NOMO-1 treated with DMSO at 0.1 percent for 48 hours (cell line): ENCODE measurements at regions not wholly inside any gene's neighbourhood (a gene's known extent, or its start where the extent isn't known, plus 50 kb on each side); places are given as distances from the start of the nearest gene placed in this dataset.
A peak's percentile ranks its signal among the peaks of the same experiment; 100 is the strongest.

Source experiments
- DNase-seq: peaks from one replicate; lab custom pipeline; 2025; ENCODE audit not compliant: unreplicated experiment; lab: John Stamatoyannopoulos, UW

DNA sequence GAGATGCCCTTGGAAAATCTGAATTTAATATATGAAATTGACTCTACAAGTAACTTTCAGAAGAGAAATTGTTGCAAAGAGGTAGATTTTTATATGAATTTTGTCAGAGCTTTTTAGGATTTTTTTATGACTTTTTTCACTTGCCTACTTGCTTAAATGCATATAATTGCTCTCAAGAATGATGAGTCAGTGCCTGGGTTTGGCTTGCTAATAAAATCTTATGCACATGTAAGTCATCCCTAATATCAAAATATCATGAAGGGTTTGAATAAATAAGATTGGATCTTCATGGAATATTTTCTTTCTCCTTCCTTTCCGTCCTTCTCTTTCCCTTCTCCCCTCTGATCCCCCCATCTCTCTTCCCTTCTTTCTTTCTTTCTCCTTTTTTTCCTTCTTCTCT lies 354.1 kb downstream of the TXNL1 start:
- DNase-seq = no peak

DNA sequence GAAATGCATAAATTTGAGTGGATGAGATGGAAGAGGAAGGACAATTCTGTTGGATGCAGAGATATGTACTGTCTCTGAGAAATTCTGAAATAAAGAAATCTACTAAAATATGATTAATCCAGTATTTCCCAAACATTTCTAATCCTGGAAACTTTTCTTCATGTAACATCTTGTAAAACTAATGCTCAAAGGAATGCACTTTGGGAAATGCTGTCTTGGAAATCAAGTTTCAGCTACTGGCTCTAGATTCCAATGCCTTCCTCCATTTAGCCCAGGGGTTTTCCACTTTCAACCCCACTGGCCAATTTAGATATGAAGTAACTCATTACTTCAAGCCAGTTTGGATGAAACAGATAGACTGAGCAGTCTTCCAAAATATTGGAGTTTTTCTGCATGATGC lies 355.1 kb downstream of the TXNL1 start:
- DNase-seq = no peak

DNA sequence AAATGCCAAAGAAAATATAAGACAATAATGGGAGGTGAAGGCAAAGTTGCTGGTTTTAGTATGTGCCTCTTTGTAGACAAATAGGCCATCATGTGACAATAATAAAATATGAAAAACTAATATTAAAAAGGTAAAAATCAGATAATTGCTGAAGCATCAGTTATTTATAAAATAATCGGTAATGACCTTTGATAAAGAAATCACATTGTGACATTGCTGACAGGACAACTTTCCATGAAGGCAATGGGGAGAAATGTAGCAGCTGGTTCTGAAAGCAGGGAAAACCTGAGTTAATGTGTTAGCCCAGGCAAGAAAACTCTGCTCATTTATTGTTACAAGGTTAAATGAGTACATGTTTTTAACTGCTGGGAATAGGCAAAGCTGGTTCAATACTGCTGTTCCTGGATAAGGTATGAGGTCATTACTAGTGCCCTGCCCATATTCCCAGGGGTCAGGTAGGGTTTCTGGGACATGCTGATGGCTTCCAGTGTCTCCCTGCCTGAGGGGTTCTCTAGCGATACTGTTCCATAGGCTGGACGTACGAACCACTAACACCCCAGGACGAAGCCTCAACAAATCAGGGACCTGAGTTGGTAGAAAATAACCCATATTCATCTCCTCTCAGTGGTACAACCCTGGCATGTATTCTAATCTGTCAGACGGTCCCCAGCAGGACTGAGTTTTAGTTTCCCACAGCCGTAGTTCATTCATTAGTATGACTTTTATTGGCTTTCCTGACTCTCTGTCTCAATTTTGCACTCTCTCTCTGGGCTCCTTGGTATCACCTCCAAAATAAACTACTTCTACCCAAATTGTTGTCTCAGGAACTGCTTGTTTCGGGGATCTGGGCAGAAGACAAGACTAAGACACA lies 355.9 kb downstream of the TXNL1 start:
- no peak for DNase-seq

DNA sequence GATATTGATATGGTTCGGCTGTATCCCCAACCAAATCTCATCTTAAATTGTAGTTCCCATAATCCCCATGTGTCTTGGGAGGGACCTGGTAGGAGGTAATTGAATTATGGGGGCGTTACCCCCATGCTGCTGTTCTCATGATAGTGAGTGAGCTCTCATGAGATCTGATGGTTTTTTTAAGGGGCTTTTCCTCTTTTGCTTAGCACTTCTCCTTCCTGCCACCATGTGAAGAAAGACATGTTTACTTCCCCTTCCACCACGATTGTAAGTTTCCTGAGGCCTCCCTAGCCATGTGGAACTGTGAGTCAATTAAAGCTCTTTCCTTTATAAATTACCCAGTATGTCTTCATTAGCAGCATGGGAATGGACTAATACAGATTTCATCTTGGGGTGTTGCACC lies 358.6 kb downstream of the TXNL1 start:
- DNase-seq = peak; percentile 16

DNA sequence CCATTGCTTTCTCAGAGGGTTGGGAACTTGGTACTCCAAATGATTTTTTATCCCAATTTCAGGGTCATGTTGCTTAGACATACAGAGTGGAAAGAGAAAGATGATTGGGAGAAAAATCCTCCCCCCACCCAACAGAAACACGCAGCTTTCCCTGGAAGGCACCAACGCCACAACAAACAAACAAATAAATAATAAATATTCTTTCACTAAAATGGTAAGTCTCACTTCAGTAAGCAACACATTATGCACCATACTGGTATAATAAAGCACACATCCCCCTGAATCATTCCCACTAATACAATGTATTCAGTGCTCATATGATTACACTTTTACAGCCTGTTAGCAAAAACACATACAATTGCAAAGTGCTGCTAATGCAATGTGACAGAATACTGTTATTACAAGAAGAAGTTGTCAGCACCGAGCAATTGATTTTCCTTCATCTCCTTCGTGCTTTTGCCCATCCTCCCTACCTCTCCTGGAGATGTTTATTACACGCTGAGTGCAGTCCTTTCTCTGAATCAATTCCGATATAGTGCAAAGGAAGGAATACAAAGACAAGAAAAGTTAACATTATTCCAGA lies 359.9 kb downstream of the TXNL1 start:
- DNase-seq = no peak

DNA sequence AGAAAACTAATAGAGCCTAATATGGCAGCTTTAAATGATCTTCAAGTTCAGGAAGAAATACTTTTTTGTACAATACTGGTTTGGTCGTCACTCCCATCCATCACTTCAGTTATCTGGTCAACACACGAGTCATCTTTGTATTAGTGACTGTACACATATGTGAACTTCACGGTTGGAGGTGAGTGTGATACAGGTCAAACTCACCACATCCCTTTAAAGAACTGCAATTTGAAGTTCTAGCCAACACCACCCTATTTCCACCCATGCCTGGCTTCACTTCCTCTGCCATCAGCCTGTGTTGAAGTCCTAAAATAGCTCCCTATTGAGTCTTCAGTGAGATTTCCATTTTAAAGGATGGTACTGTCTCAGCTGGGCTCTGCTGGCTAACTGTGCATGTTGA lies 361.9 kb downstream of the TXNL1 start:
- DNase-seq = no peak

DNA sequence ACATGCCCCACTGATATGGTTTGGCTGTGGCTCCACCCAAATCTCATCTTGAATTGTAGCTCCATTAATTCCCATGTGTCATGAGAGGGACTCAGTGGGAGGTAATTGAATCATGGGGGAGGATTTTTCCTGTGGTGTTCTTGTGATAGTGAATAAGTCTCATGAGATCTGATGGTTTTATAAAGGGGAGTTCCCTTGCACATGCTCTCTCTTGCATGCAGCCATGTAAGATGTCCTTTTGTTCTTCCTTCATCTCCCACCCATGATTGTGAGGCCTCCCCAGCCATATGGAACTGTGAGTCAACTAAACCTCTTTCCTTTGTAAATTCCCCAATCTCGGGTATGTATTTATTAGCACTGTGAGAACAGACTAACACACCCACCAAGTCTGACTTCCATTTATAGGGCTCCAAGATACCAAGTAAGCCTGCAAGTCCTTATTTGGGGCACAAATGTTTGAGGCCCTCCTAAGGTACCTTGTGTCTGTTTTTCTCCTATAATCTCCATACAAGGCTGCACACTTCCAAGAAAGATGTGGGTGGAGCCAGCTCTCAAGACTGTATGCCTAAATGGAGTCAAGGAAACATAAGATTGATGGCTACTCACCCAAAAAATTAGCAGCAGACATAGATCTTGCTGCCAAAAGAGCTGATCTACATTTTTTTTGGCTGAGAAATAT lies 364.7 kb downstream of the TXNL1 start:
- DNase-seq = no peak

DNA sequence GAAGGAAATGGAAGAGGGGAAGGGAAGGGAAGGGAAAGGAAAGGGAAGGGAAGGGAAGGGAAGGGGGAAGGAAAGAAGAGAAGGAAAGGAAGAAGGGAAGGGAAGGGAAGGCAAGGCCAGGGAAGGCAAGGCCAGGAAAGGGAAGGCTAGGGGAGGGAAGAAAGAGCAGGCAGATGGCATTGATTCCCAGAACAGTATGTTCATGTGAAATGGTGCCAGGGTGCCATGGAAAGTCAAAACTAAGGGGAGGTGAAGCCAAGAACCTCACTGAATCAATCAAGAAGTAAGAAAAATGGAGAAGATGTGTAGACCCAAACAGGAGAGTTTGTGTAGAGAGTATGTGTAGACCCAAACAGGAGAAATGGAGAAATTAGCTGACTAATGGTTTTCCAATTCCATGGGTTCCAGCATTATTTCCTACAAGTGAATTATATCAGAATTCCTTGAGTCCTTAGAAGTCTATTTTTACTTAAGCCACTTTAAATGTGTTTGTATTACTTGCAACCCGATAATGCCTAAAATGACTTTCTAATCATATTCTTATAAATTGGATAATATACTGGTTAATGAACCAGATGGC lies 367.6 kb downstream of the TXNL1 start:
- DNase-seq = no peak

DNA sequence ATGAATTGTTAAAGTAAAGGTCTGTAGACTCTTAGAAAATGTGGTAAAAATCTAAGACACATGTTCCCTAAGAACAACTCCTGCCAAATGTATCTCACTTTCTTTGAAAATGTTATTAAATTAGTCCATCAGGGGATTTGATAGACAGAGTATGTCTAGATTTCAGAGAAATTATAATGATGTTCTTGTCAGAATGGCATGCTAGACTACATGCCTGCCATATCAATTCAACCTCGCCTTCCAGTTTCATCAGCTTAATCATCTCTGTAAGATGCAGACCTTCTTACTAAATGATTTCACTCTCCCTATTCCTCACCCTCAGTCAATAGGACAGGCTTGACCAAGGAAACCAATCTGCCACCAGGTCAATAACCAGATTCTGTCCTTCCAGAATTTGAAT lies 368.4 kb downstream of the TXNL1 start:
- no peak for DNase-seq

DNA sequence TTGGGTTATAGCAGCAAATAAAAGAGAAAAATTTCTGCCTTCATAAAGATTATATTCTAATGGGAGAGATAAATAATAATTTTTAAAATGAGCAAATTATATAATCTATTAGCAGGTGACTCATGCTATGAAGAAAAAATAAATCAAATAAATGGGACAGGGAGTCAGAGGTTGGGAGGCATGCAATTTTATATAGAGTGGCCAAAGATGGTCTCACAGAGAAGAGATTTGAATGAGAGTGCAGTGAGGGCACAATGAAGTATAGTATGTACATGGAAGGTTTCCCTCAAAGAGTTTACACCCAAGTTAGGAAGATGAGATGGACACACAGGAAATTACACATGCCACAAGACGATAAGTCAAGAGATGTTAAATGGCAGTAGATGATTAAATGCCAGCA lies 369.4 kb downstream of the TXNL1 start:
- DNase-seq = no peak

DNA sequence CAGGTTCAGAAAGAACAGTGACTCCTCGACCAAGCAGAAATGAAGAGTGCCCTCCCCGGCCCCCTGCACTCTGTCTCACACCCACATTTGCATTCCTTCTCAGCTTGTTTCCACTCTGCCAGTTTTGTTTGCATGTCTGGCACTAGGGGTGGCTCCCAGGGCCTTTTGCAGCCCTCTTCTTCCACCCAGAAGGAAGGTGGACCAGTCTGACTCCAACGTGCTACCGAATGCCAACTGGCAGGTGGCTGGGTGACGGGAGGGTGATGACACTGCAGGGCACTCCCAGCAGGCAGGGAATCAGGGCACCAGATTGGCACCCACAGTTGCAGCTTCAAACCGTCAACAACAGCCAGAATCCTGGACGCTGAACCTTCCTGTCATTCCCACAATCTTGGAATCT lies 371.1 kb downstream of the TXNL1 start:
- no peak for DNase-seq

DNA sequence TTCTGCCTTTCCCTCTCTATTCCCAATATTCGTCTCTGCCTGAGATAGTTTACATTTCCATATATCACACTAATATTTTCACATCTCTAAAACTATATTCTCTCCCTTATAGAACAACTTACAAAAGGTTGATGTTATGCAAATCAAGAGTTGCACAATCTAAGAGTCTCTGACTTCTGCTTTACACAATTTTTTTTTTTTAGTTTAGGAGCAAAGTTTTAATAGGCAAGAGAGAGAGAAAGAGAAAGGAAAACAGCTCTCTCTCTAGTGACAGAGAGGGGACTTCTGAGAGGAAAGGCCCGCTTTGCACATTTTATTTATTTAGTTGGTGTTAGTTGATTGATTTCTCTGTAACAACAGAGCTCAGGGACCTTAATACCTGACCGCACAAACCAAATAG lies 380.2 kb downstream of the TXNL1 start:
- peak; percentile 87 for DNase-seq

DNA sequence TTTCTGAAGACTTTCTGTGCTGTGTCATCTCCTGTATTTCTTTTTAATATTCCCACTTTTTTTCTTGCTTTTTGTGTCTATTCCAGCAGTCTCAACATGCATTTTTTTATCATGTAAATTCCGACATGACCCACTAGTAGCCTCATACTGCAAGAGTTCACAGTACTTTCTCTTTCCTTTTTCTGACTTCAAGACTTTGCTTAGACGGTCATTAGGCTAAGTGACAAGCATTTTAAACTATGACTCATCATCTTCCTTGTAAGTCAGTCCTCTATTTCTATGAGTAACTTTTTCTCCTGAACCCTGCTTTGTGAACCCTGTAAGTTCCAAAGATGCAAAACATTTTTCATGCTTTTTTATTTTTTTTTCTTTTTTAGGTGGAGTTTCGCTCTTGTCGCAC lies 381.2 kb downstream of the TXNL1 start:
- peak; percentile 96 for DNase-seq

DNA sequence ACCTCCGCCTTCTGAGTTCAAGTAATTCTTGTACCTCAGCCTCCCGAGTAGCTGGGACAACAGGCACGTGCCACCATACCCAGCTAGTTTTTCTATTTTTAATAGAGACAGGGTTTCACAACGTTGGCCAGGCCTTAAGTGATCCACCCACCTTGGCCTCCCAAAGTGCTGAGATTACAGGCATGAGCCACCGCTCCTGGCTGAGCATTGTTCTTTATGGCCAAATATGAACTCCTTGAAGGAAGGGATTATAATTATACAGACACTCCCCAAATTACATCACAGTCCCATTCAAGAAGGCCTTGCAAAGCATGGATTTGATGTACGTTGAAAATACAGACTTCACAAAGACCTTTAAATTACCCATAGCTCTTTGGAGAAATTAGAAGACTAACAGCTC lies 381.7 kb downstream of the TXNL1 start:
- DNase-seq = no peak

DNA sequence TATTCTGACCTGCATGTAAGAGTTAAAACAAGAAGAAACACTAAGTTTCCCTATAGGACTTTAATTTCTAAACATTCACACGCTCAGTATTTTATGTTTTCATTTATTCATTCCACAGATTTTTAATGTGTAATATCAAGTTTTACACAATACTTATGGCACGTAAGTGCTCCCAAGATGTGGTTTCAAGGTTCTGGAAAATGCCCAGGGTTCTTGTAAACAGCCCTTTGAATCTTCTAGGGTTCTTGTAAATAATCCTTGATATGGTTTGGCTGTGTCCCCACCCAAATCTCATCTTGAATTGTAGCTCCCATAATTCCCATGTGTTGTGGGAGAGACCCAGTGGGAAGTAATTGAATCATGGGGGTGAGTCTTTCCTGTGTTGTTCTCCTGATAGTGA lies 383.0 kb downstream of the TXNL1 start:
- no peak for DNase-seq

DNA sequence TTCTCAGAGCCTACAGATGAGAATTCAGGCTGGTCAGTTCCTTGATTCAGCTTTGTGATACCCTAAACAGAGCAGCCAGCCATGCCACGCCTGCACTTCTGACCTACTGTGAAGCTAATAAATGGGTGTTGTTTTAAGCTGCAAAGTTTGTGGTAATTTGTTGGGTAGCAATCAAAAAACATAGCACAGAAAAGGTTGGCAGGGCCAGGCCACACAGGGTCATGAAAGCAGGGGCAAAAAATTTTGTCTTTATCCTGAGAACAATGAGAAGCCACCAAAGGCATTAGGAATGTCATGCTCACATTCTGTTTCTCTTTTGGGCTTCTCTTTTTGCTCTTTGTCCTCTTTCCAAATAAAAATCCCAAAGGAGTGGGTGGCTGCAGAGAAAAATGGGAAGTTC lies 385.9 kb downstream of the TXNL1 start:
- DNase-seq = no peak

DNA sequence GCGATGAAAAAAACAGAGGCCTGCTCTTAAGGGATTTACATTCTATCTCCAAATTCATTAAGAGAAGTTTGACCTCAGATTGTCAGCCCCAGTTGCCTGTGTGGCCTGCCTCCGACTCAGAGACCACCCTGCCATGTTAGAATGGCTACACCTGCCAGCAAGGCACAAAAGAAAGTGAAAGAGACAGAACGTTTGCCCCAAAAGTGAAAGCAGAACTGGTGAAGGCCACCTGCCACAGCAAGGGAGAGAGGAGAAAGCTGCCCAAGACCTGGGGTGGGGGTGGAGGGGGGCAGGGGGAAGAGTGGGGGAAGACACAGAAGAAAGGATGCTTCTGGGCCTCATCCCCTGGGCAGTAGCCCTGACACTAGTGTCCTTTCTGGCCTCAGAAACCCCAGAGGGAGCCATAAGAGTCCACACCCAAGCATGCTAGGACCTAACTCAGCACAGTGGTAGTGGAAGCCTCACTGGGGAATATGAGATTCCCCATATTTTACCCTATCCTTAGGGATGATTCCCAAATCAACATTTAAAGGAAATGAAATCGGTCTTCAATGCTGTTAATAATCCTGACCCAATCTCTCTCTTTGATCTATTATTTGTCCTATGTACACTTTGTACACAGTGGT lies 389.7 kb downstream of the TXNL1 start:
- peak; percentile 27 for DNase-seq

DNA sequence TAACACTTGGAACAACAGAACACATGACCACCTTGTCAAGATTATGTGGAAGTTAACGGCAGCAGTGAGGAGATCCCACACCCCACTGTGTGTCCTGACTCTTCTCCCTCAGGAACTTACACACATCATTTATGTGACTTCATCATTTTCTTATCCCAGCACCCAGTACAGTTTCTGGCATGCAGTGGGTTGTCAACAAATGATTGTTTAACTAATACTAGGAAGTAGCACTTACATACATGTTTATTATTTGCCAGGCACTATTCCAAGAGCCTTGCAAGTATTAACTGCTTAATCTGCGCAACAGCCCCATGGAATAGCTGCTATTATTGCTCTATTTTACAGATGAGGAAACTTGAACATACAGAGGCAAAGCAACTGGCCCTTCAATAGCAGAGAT lies 391.5 kb downstream of the TXNL1 start:
- DNase-seq = no peak

DNA sequence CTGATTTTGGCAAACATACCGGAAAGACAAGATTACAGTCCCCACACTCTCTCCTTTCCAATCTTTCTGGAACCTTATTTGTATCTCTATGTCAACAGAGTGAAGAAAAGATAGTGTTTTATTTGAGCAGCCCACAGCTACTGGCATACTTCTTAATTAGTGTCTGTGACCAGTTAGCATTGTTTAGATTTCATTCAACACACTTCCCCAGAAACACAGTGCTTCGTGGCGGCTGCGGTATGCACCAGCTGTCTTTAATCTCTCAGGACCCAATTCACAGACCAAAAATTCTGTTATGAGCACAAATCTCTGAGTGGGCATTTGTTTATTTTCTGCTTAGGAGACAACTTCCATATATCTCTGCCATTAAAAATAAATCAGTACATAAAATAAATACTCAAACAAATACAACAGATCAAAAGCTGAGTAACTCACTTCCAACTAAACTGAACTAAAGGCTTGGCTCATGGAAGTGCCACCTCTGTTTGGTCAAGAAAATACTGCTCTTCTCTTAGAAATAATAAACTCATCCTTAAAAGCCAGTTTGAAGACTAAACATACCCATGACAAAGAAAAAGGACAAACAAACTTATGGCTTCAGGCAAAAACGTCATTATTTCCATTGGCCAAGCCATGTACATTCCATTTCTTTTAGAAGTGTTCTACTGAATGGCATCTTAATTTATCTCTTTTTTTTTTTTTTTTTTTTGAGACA lies 392.4 kb downstream of the TXNL1 start:
- DNase-seq = no peak

DNA sequence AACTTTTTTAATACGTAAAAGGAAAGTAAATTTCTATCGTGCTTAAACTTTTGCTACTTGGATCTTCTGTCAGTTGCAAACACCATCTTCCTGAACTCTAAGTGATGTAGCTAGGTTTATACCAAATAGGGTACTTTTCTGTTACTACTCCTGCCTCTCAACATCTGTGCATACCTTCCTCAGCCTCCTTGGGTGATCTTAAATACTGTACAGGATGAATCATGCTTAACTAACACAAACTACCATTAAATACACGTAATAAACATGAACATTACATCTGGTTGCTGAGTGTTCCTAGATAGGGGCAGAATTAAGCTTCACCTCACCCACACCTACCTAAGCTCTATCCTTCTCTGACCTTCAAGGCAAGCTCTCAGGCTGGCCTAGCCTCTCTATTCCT lies 398.0 kb downstream of the TXNL1 start:
- no peak for DNase-seq

DNA sequence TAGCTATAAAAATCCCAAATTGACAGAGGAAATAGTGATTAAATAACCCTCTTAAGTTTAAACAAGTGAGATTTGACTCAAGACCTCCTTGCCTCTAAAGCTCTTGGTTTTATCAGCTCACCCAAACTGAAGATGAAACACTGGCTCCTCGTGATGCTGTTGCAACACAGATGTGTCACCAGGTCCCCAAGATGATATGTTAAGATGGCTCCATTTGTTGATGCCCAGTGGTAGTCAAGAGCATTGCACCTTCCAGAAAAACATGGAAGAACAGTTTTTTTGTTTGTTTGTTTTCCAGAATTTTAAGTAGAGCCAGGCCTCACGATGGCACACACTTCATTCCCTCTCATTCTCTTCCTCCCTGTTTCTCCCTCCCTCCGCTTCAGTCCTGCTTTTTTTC lies 399.8 kb downstream of the TXNL1 start:
- peak; percentile 56 for DNase-seq
